Fibroblast of the aortic adventitia (primary cell): ENCODE measurements at regions not wholly inside any gene's neighbourhood (a gene's known extent, or its start where the extent isn't known, plus 50 kb on each side); places are given as distances from the start of the nearest gene placed in this dataset.

Experiments
- DNase-seq: peaks from one replicate; pipeline ENCODE4 v3.0.0-alpha.2; 2010; ENCODE audit warnings: low read depth
- H3K4me3 ChIP-seq: 2 replicates; pipeline ENCODE4 v1.5.1; 2011; ENCODE audit warnings: low read depth, mild to moderate bottlenecking, control low read depth, low read length, moderate library complexity
- CTCF ChIP-seq: IDR thresholded peaks from 2 replicates; pipeline ENCODE4 v1.5.1; 2011; ENCODE audit warnings: mild to moderate bottlenecking, low read length, control low read depth, inconsistent platforms; ENCODE audit not compliant: insufficient read depth

- TF ChIP-seq CTCF: no peak
- no peak overlapping the region for H3K4me3 ChIP-seq
- no peak for DNase-seq
These were observed 129.5 kb upstream of the RTL1 start for GRCh38 chr14:101033006-101033405.

- no peak for TF ChIP-seq CTCF
- H3K4me3 ChIP-seq: no peak overlapping the region
- DNase-seq: no peak
These were observed 130.1 kb upstream of the RTL1 start for GRCh38 chr14:101033446-101034165.

GRCh38 chr14:101034986-101035385 lies 131.5 kb upstream of the RTL1 start:
- no peak for DNase-seq
- H3K4me3 ChIP-seq: no peak overlapping the region
- TF ChIP-seq CTCF: no peak

- H3K4me3 ChIP-seq: no peak overlapping the region
- no peak for TF ChIP-seq CTCF
- DNase-seq: no peak
These were observed 132.1 kb upstream of the RTL1 start for GRCh38 chr14:101035466-101036225.

GRCh38 chr14:101037021-101037817 lies 133.7 kb upstream of the RTL1 start:
- no peak for DNase-seq
- no peak overlapping the region for H3K4me3 ChIP-seq

More at GRCh38 chr14:101037021-101037817, 133.7 kb upstream of the RTL1 start:
- no peak for TF ChIP-seq CTCF
